GM23248 (cell line): ENCODE measurements at regions not wholly inside any gene's neighbourhood (a gene's known extent, or its start where the extent isn't known, plus 50 kb on each side); places are given as distances from the start of the nearest gene placed in this dataset.

Experiments used
- DNase-seq: peaks from one replicate; pipeline ENCODE4 v3.0.0-alpha.2; 2015
- H2AFZ ChIP-seq: fragments of 200-600 bp; sonication (generic); 2 replicates; pipeline ENCODE4 v1.6.1; 2016; ENCODE audit warnings: antibody characterized with exemption
- H3F3A ChIP-seq: fragments of 200-600 bp; sonication (generic); 2 replicates; pipeline ENCODE4 v1.6.1; 2016; ENCODE audit warnings: mild to moderate bottlenecking, antibody characterized with exemption, mixed run types; ENCODE audit not compliant: insufficient read depth
- H3K27ac ChIP-seq: fragments of 200-600 bp; sonication (generic); 2 replicates; pipeline ENCODE4 v1.5.1; 2016; ENCODE audit warnings: mild to moderate bottlenecking
- H3K27me3 ChIP-seq: fragments of 200-600 bp; sonication (generic); replicated peaks from 2 replicates; pipeline ENCODE4 v1.6.1; 2016; ENCODE audit warnings: mild to moderate bottlenecking; ENCODE audit not compliant: insufficient read depth
- H3K36me3 ChIP-seq: fragments of 200-600 bp; sonication (generic); 2 replicates; pipeline ENCODE4 v1.6.1; 2016; ENCODE audit warnings: low read depth, mild to moderate bottlenecking
- H3K4me1 ChIP-seq: fragments of 200-600 bp; sonication (generic); 2 replicates; pipeline ENCODE4 v1.6.1; 2016; ENCODE audit warnings: mild to moderate bottlenecking; ENCODE audit not compliant: insufficient read depth
- H3K4me2 ChIP-seq: fragments of 200-600 bp; sonication (generic); one replicate; pipeline ENCODE4 v1.6.1; 2016; ENCODE audit warnings: mild to moderate bottlenecking; ENCODE audit not compliant: unreplicated experiment
- H3K4me3 ChIP-seq: fragments of 200-600 bp; sonication (generic); 2 replicates; pipeline ENCODE4 v1.5.1; 2016; ENCODE audit warnings: mild to moderate bottlenecking
- H3K79me2 ChIP-seq: fragments of 200-600 bp; sonication (generic); 2 replicates; pipeline ENCODE4 v1.6.1; 2016; ENCODE audit warnings: mild to moderate bottlenecking; ENCODE audit not compliant: insufficient read depth
- H3K9ac ChIP-seq: fragments of 200-600 bp; sonication (generic); 2 replicates; pipeline ENCODE4 v1.6.1; 2016; ENCODE audit warnings: mild to moderate bottlenecking
- H3K9me2 ChIP-seq: fragments of 200-600 bp; sonication (generic); 2 replicates; pipeline ENCODE4 v1.6.1; 2016; ENCODE audit warnings: mixed run types, mild to moderate bottlenecking, moderate library complexity; ENCODE audit not compliant: insufficient read depth
- H3K9me3 ChIP-seq: fragments of 200-600 bp; sonication (generic); one replicate; pipeline ENCODE4 v1.6.1; 2017; ENCODE audit warnings: low read depth
- H4K20me1 ChIP-seq: fragments of 200-600 bp; sonication (generic); 2 replicates; pipeline ENCODE4 v1.6.0; 2016; ENCODE audit not compliant: insufficient read depth
- EZH2 ChIP-seq: fragments of 200-600 bp; sonication (generic); IDR thresholded peaks from 2 replicates; pipeline ENCODE4 v1.6.1; 2018; ENCODE audit warnings: antibody characterized with exemption, mild to moderate bottlenecking; ENCODE audit not compliant: insufficient read depth, poor library complexity, severe bottlenecking
- EZH2phosphoT487 ChIP-seq: fragments of 200-600 bp; sonication (generic); IDR thresholded peaks from 2 replicates; pipeline ENCODE4 v1.6.1; 2018; ENCODE audit warnings: antibody characterized with exemption, moderate library complexity, mild to moderate bottlenecking, low read depth; ENCODE audit not compliant: insufficient read depth
- WGBS, 2 experiments: methylation state at CpG; one replicate each; pipeline ENCODE4 v1.1.6; 2015 to 2017; ENCODE audit warnings: low lambda C conversion rate in 2 of 2, low coverage in 1 of 2; ENCODE audit errors: missing lambda C conversion rate in 2 of 2; 5-methylcytosine and 5-hydroxymethylcytosine counted together
- in situ Hi-C: fragments of 300-500 bp; cut with MboI; formaldehyde crosslinking; loops from 2 replicates; pipeline ENCODE4 v1.15.0; 2020

DNA sequence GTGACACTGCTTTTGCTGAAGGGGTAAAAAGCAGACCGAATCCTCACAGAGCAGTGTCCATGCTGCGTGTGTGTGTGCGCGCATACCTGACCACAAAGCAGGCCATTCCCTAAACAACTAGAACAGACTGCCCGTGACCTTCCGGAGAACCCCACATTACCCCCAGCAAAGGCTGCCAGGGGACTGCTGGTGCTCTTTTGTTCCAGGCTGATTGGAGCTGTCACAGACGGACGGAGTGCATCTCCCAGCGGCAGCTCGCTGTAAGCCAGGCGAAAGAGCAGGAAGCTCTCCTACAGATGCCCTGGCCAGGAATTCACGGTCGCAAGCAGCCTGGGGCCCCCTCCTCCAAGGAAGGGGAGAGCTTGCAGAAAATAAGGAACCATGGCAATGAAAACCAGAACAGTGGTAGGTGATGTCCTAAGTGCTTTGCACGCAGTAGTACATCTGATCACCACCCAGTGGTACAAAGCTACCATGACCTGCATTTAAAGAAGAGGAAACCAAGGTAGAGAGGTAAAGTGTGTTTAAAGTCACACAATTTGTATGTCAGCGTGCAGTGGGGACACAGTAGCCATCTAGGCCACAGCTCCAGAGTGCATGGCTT lies 153.4 kb upstream of the DYNLRB2 start:
- TF ChIP-seq EZH2 (no peak), EZH2phosphoT487 (no peak)
- no peak overlapping the region for H2AFZ ChIP-seq
- no peaks in the 10 kb centered on the region for H3K27me3 ChIP-seq
- no peak for DNase-seq
- 76 to 80% methylated on average over 15 of the region's 15 CpGs for WGBS, 2 experiments
- no peaks in the 10 kb centered on the region for H3F3A ChIP-seq
- no peak overlapping the region for H3K4me2 ChIP-seq
- no peaks in the 10 kb centered on the region for H4K20me1 ChIP-seq
- no peak overlapping the region for H3K27ac ChIP-seq
- no peaks in the 10 kb centered on the region for H3K36me3 ChIP-seq
- no peaks in the 10 kb centered on the region for H3K79me2 ChIP-seq
- no peaks in the 10 kb centered on the region for H3K9me3 ChIP-seq
- in situ Hi-C loops: no loop called here
- no peak overlapping the region for H3K9ac ChIP-seq
- no peak overlapping the region for H3K4me3 ChIP-seq
- no peaks in the 10 kb centered on the region for H3K9me2 ChIP-seq
- no peaks in the 10 kb centered on the region for H3K4me1 ChIP-seq

DNA sequence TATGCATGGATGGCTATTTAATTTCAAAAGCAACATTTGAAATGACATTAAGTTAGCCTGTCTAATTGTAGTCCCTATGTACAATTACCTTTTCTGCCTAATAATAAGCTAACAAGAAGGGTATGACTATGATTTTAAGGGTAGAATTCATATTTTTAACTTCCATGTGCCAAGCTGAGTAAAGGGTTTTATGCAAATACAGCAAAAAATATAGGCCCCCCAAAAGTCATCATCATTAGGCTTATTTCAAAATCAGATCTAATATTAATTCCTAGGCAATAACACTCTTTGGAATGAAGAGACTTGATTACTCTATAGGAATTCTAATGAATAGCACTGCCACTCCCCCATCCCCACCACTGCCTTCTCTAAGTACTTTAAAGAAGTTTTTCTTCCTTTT lies 155.9 kb upstream of the DYNLRB2 start:
- in situ Hi-C loops: no loop called here
- no peak overlapping the region for H3K9ac ChIP-seq
- no peak overlapping the region for H3K4me3 ChIP-seq
- no peaks in the 10 kb centered on the region for H3F3A ChIP-seq
- no peaks in the 10 kb centered on the region for H3K4me1 ChIP-seq
- no peak overlapping the region for H2AFZ ChIP-seq
- no peaks in the 10 kb centered on the region; the same call in 1 of the 2 replicates for H3K27me3 ChIP-seq
- H3K4me2 ChIP-seq: no peak overlapping the region
- no peaks in the 10 kb centered on the region for H3K79me2 ChIP-seq
- H3K36me3 ChIP-seq: no peaks in the 10 kb centered on the region
- H3K9me2 ChIP-seq: no peaks in the 10 kb centered on the region
- TF ChIP-seq EZH2phosphoT487: no peak
- TF ChIP-seq EZH2: no peak
- DNase-seq: no peak
- H4K20me1 ChIP-seq: no peaks in the 10 kb centered on the region
- H3K9me3 ChIP-seq: no peaks in the 10 kb centered on the region
- H3K27ac ChIP-seq: no peak overlapping the region

DNA sequence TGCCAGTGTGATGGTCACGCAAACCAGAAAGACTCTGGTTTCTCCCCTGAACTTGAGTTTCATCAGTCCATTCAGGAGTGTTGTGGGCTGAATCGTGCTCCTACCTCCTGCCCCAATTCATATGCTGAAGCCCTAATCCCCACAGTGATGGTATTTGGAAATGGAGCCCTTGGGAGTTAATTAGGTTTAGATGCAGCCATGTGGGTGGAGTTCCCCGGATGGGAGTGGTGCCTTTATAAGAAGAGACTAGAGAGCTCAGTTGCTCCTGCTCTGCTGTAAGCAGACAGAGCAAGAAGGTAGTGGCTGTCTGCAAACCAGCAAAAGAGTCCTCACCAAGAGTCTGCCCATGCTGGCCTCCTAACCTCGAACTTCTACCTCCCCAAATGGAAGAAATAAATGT lies 160.3 kb upstream of the DYNLRB2 start:
- H3K27ac ChIP-seq: no peak overlapping the region
- H3F3A ChIP-seq: no peaks in the 10 kb centered on the region
- H3K4me2 ChIP-seq: no peak overlapping the region
- H3K79me2 ChIP-seq: no peaks in the 10 kb centered on the region
- DNase-seq: no peak
- no peaks in the 10 kb centered on the region for H3K9me2 ChIP-seq
- no peak for TF ChIP-seq EZH2
- no peak overlapping the region for H2AFZ ChIP-seq
- H4K20me1 ChIP-seq: no peaks in the 10 kb centered on the region
- no peaks in the 10 kb centered on the region for H3K4me1 ChIP-seq
- H3K27me3 ChIP-seq: peaks cover 15% of the 10 kb centered on the region
- H3K4me3 ChIP-seq: no peak overlapping the region
- no peaks in the 10 kb centered on the region for H3K36me3 ChIP-seq
- in situ Hi-C loops: no loop called here
- H3K9me3 ChIP-seq: no peaks in the 10 kb centered on the region
- WGBS, 2 experiments: 42 to 55% methylated on average over 4 of the region's 4 CpGs
- no peak overlapping the region for H3K9ac ChIP-seq

DNA sequence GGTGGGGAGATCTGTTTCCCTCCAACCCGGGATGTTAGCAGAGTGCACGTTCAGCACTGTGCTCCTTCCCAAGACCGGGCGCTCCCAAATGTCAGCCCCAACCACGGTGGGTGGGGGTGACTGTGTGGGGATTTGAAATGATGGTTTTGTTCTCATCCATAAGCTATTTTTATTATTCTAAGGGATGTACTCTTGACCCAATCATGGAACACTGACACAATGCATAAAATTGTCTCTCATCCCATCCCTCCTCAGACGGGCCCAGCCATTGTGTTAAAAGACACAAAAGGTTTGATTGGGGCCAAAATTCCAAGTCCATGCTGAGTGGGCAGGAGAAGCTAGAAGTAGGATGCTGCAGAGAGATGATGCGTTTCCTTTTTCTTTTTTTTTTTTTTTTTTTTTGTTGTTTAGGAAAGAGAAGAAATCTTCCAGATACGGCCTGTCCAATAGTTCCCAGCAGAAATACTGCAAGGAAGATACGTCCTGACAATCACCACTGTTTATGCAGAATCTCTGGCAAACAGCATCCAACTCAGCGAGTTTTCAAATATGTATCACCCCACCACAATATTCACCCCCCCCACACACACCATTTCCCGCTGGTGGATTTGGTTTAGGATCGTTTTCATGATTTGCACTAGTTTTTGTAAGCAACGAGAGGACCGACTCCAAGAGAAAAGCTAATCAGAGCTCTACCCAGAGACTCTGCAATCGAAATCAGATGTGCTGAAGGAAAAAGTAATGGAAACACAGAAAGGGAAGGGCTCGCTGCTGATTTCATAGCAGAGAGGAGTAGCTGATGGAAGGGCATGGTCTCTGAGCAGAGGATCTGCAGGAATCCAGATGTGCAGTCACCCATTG lies 163.5 kb upstream of the DYNLRB2 start:
- no peaks in the 10 kb centered on the region for H3K36me3 ChIP-seq
- H2AFZ ChIP-seq: no peak overlapping the region
- H4K20me1 ChIP-seq: no peaks in the 10 kb centered on the region
- H3K4me1 ChIP-seq: no peaks in the 10 kb centered on the region
- H3K79me2 ChIP-seq: no peaks in the 10 kb centered on the region
- no peaks in the 10 kb centered on the region for H3K9me3 ChIP-seq
- no peak overlapping the region for H3K27ac ChIP-seq
- TF ChIP-seq EZH2: no peak
- no peak for TF ChIP-seq EZH2phosphoT487
- DNase-seq: no peak
- no peak overlapping the region for H3K9ac ChIP-seq
- 9 to 12% methylated on average over 16 of the region's 16 CpGs for WGBS, 2 experiments
- no peaks in the 10 kb centered on the region for H3K9me2 ChIP-seq
- no peak overlapping the region for H3K4me2 ChIP-seq
- in situ Hi-C loops: no loop called here
- no peak overlapping the region for H3K4me3 ChIP-seq
- H3F3A ChIP-seq: no peaks in the 10 kb centered on the region
- H3K27me3 ChIP-seq: peaks cover 15% of the 10 kb centered on the region

DNA sequence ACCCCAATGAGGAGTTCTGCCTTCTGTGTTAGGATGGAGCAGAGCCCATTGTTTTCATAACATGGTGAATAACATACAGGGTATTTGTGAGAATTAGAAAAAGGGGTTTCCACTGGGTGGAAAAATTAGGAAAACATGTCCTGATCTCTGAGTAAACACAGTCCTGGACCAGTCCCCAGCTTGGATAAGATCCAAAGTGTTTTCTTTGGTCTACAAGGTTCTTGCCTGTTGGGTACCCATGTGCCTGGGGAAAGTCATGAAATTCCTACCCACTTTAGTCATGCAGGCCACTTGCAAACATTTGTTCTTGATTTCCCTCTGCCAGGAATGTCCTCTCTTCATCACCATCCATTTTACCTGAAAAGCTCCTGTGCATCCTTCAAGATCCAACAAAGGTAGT lies 164.8 kb upstream of the DYNLRB2 start:
- in situ Hi-C loops: no loop called here
- Histone ChIP-seq H3K4me2 (no peak overlapping the region), H2AFZ (no peak overlapping the region), H3K4me3 (no peak overlapping the region), H3K9me2 (no peaks in the 10 kb centered on the region), H3K27me3 (peaks cover 15% of the 10 kb centered on the region), H3K9me3 (no peaks in the 10 kb centered on the region), H3K36me3 (no peaks in the 10 kb centered on the region), H3K9ac (no peak overlapping the region), H3K79me2 (no peaks in the 10 kb centered on the region), H3K27ac (no peak overlapping the region), H3K4me1 (no peaks in the 10 kb centered on the region), H4K20me1 (no peaks in the 10 kb centered on the region), H3F3A (no peaks in the 10 kb centered on the region)
- no peak for DNase-seq
- TF ChIP-seq EZH2 (no peak), EZH2phosphoT487 (no peak)
